ENCODE measurements at regions not wholly inside any gene's neighbourhood (a gene's known extent, or its start where the extent isn't known, plus 50 kb on each side); places are given as distances from the start of the nearest gene placed in this dataset.

DNA sequence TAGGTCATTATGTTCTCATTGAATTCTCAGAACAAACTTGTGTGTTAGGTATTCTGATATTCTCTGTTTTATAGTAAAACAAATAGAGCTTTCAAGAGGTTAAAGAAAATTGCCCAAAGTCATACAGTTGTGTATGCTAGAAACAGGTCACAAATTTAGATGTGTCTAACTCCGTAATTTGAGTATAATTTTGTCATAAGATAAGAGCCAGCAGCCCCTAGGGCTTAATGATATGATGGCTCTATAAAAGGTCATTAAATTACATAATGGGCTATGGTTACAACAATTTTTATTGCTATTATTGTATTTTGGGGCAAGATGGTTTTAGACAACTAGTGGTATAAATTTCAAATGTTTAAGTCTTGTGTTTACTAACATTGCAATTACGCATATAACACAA, 701.9 kb downstream of the LUZP2 start:
- TF ChIP-seq, protein P1, sequence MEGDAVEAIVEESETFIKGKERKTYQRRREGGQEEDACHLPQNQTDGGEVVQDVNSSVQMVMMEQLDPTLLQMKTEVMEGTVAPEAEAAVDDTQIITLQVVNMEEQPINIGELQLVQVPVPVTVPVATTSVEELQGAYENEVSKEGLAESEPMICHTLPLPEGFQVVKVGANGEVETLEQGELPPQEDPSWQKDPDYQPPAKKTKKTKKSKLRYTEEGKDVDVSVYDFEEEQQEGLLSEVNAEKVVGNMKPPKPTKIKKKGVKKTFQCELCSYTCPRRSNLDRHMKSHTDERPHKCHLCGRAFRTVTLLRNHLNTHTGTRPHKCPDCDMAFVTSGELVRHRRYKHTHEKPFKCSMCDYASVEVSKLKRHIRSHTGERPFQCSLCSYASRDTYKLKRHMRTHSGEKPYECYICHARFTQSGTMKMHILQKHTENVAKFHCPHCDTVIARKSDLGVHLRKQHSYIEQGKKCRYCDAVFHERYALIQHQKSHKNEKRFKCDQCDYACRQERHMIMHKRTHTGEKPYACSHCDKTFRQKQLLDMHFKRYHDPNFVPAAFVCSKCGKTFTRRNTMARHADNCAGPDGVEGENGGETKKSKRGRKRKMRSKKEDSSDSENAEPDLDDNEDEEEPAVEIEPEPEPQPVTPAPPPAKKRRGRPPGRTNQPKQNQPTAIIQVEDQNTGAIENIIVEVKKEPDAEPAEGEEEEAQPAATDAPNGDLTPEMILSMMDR (IDR thresholded peaks at IDR 0.05; ENCODE audit: borderline replicate concordance, extremely low read depth, low read length, poor library complexity, severe bottlenecking), result no peak
- TF ChIP-seq EZH2 (IDR thresholded peaks at IDR 0.05; ENCODE audit: borderline replicate concordance, low read depth, low read length, severe bottlenecking), result no peak

Data from DND-41 (cell line).